NT2/D1 (cell line): ENCODE measurements at regions not wholly inside any gene's neighbourhood (a gene's known extent, or its start where the extent isn't known, plus 50 kb on each side); places are given as distances from the start of the nearest gene placed in this dataset.

ENCODE experiments used
- DNase-seq: peaks from one replicate; pipeline ENCODE4 v3.0.0-alpha.2; 2011; ENCODE audit warnings: low read depth, low spot score
- H3K27me3 ChIP-seq: 2 replicates; pipeline ENCODE4 v1.6.0; 2011; ENCODE audit warnings: mild to moderate bottlenecking; ENCODE audit not compliant: insufficient read length, insufficient read depth
- H3K36me3 ChIP-seq: 2 replicates; pipeline ENCODE4 v1.6.1; 2011; ENCODE audit warnings: mild to moderate bottlenecking, low read length, mixed read lengths; ENCODE audit not compliant: insufficient read depth, insufficient read length
- H3K4me1 ChIP-seq: 2 replicates; pipeline ENCODE4 v1.5.1; 2011; ENCODE audit not compliant: insufficient read depth, insufficient read length
- H3K4me3 ChIP-seq: 2 replicates; pipeline ENCODE4 v1.5.1; 2011; ENCODE audit warnings: low read depth; ENCODE audit not compliant: insufficient read length
- H3K9ac ChIP-seq: 2 replicates; pipeline ENCODE4 v1.6.0; 2011; ENCODE audit warnings: low read depth; ENCODE audit not compliant: insufficient read length
- H3K9me3 ChIP-seq: 2 replicates; pipeline ENCODE4 v1.5.1; 2011; ENCODE audit warnings: mild to moderate bottlenecking, low read length; ENCODE audit not compliant: insufficient read depth
- SUZ12 ChIP-seq: IDR thresholded peaks from 2 replicates; pipeline ENCODE4 v1.6.1; 2011; ENCODE audit not compliant: insufficient read length, insufficient read depth; ENCODE audit errors: extremely low read depth
- YY1 ChIP-seq: IDR thresholded peaks from 2 replicates; pipeline ENCODE4 v1.6.1; 2011; ENCODE audit not compliant: insufficient read length, insufficient read depth
- ZNF274 ChIP-seq: IDR thresholded peaks from 2 replicates; pipeline ENCODE4 v1.6.1; 2011; ENCODE audit warnings: mild to moderate bottlenecking, low read depth, low read length

DNA sequence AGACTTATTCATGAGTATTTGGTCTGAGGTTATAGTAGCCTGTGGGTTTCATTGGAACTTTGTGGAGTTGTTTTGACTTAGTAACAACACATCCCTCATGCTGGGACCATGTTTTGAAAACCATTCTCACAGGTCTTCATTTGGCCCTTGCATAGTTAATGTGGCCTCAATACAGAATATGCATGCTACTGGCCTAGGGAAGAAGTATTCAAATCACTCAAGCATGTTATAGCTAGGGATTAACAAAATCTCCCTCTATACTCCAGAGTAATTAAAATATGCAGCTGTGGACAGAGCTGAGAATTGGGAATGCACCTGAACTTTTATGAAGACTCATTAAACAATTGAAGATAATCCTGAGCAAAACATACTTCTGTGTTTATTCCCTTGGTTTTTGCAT is 325.5 kb upstream of the CHAC2 start:
- Histone ChIP-seq H3K9me3 (no peaks in the 10 kb centered on the region), H3K4me3 (no peak overlapping the region), H3K9ac (no peak overlapping the region), H3K36me3 (no peaks in the 10 kb centered on the region), H3K27me3 (no peaks in the 10 kb centered on the region), H3K4me1 (no peaks in the 10 kb centered on the region)
- no peak for DNase-seq
- TF ChIP-seq YY1 (no peak), SUZ12 (no peak), ZNF274 (no peak)

DNA sequence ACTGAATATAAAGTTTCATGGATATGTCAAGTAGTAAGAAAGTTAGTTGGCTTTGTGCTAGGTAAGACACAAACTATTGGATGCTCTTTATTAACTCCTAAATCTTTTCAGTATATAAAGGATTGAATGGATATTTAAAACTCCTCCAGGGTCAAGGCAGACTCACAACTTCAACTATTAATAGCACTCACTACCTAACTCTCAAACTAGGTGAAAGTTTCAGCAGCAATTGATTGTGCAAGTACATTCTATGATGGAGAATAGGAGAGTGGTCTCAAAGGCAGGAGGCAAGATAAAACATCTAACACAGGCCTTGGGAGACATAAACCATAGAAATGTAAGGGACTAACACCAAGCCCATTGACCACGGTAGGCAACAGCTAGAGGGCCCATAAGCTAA is 328.9 kb upstream of the CHAC2 start:
- TF ChIP-seq YY1 (no peak), ZNF274 (no peak), SUZ12 (no peak)
- no peaks in the 10 kb centered on the region for H3K27me3 ChIP-seq
- H3K36me3 ChIP-seq: no peaks in the 10 kb centered on the region
- DNase-seq: no peak
- H3K4me1 ChIP-seq: no peaks in the 10 kb centered on the region
- H3K4me3 ChIP-seq: no peak overlapping the region
- no peaks in the 10 kb centered on the region for H3K9me3 ChIP-seq
- H3K9ac ChIP-seq: no peak overlapping the region

- H3K36me3 ChIP-seq: no peaks in the 10 kb centered on the region
- TF ChIP-seq ZNF274: no peak
- no peak for TF ChIP-seq YY1
- no peak for TF ChIP-seq SUZ12
- no peaks in the 10 kb centered on the region for H3K4me1 ChIP-seq
- H3K27me3 ChIP-seq: no peaks in the 10 kb centered on the region
- no peak for DNase-seq
- no peak overlapping the region for H3K9ac ChIP-seq
- no peak overlapping the region for H3K4me3 ChIP-seq
- H3K9me3 ChIP-seq: no peaks in the 10 kb centered on the region
These were observed 329.5 kb upstream of the CHAC2 start for GRCh38 chr2:53438100-53438499.

DNA sequence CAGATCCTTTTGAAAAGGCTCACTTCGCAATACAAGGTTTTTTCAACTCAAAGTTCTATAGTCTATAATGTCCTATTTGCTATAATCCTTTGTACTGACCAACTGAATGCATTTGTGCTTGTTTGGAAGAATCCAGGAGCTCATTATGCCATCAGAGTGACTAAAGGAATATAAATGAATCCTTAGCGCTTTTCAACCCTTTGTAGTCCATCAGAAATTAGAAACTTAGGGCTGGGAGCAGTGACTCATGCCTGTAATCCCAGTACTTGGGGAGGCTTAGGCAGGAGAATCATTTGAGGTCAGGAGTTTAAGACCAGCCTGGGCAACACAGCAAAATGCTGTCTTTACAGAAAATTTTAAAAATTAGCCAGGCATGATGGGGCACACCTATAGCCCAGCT is 330.2 kb upstream of the CHAC2 start:
- Histone ChIP-seq H3K4me1 (no peaks in the 10 kb centered on the region), H3K36me3 (no peaks in the 10 kb centered on the region), H3K9me3 (no peaks in the 10 kb centered on the region), H3K4me3 (no peak overlapping the region), H3K9ac (no peak overlapping the region), H3K27me3 (no peaks in the 10 kb centered on the region)
- no peak for DNase-seq
- TF ChIP-seq YY1: no peak
- TF ChIP-seq ZNF274: no peak
- TF ChIP-seq SUZ12: no peak

DNA sequence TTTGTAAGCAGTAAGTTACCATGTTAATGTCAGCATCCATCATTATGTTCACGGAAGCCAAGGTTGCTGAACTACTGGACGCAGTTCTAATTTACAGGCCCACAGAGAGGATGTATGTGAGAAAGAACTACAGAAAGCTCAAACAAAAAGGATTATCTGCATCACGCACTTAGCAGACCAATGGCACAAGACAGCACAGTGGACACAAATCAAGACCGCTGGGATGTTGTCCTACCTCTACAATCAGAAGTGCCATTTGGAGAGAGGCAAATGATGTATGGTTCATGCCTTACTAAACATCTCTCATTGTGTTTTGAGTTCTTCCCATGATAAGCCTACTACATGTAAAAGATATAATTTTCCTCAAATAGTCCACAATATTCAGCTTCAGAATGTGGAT is 330.7 kb upstream of the CHAC2 start:
- no peaks in the 10 kb centered on the region for H3K36me3 ChIP-seq
- no peak for TF ChIP-seq SUZ12
- no peak for TF ChIP-seq YY1
- no peak for TF ChIP-seq ZNF274

DNA sequence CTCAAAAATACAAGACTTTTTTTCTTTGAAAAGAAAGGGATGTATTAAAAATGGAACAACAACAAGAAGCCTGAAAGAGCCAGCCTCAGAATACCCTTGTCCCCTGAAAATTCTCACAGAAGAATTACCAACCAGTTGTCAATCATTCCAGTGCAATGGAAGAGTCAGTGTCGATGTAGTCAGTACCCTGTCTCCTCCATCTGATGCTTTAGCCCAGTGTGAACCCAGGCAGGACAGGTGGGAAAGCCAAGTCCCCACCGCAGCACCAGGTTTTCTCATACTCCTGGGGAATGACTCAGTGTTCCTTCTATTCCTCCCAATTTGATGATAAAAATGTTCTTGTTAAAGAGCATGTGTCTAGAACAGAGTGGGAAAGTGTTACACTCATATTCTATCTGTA is 332.0 kb upstream of the CHAC2 start:
- no peak overlapping the region for H3K9ac ChIP-seq
- no peaks in the 10 kb centered on the region for H3K27me3 ChIP-seq
- no peak for DNase-seq
- no peaks in the 10 kb centered on the region for H3K4me1 ChIP-seq
- no peaks in the 10 kb centered on the region for H3K9me3 ChIP-seq
- no peak overlapping the region for H3K4me3 ChIP-seq
- TF ChIP-seq YY1 (no peak), SUZ12 (no peak), ZNF274 (no peak)
- no peaks in the 10 kb centered on the region for H3K36me3 ChIP-seq

More for the DNA sequence above, 330.7 kb upstream of the CHAC2 start:
- H3K27me3 ChIP-seq: no peaks in the 10 kb centered on the region
- no peak for DNase-seq
- H3K4me3 ChIP-seq: no peak overlapping the region
- H3K9me3 ChIP-seq: no peaks in the 10 kb centered on the region
- H3K4me1 ChIP-seq: no peaks in the 10 kb centered on the region
- H3K9ac ChIP-seq: no peak overlapping the region

DNA sequence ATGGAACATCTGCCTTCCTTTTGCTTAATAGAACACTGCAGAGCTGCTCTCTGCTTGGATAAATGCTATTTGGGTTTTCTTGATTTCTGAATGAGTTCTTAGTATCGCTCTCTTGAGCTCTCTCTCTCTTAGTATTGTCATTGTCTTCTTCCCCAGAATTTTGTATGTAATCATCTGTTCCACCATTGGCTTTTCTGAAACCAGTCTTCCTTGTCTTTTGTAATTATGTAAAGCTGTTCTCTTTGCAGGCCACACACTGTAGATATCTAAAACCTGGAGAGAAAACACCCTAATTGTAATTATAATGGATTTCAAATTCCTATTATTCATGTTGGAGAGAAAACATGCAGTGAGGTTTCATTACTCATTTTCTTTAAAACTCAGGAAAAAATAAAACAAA is 333.1 kb upstream of the CHAC2 start:
- H3K9ac ChIP-seq: no peak overlapping the region
- H3K4me3 ChIP-seq: no peak overlapping the region
- H3K4me1 ChIP-seq: no peaks in the 10 kb centered on the region
- no peaks in the 10 kb centered on the region for H3K36me3 ChIP-seq
- TF ChIP-seq SUZ12 (no peak), YY1 (no peak), ZNF274 (no peak)
- H3K9me3 ChIP-seq: no peaks in the 10 kb centered on the region
- DNase-seq: no peak
- no peaks in the 10 kb centered on the region for H3K27me3 ChIP-seq

GRCh38 chr2:53432936-53433335 is 334.7 kb upstream of the CHAC2 start:
- Histone ChIP-seq H3K4me1 (no peaks in the 10 kb centered on the region), H3K9me3 (no peaks in the 10 kb centered on the region), H3K36me3 (no peaks in the 10 kb centered on the region), H3K4me3 (no peak overlapping the region), H3K27me3 (no peaks in the 10 kb centered on the region), H3K9ac (no peak overlapping the region)
- TF ChIP-seq YY1 (no peak), ZNF274 (no peak), SUZ12 (no peak)
- no peak for DNase-seq
